ENCODE measurements at regions not wholly inside any gene's neighbourhood (a gene's known extent, or its start where the extent isn't known, plus 50 kb on each side); places are given as distances from the start of the nearest gene placed in this dataset.

DNA sequence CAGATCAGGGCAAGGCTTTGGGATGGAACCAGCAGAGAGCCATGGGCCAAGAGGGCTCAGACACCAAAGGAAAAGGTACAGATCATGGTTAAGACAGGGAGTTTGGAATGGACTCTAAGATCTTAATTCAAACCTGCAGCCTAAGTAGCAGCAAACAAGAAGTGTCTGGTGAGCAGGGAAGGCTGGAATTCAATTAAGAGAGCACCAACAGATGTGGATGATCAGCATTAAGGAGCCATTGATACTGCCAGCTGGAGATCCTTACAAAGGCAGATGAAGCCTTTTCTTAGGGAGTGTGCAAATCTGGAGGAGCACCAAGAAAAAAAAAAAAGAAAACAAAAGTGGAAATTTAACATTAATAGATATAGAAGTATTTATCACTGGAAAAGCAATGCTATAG lies 516.8 kb downstream of the RASEF start:
- TF ChIP-seq CTCF (conservative IDR thresholded peaks at IDR 0.05; ENCODE audit: low read depth, low read length) (no peak), EZH2 (IDR thresholded peaks at IDR 0.05; ENCODE audit: borderline replicate concordance, low read depth, low read length, poor library complexity, severe bottlenecking) (no peak)
- no peaks in the 10 kb centered on the region for H3K36me3 ChIP-seq (ENCODE audit: insufficient read depth, low read length, poor library complexity, severe bottlenecking)
- POLR2A ChIA-PET (ENCODE audit: low non-redundant PET), result no interaction called here
- no peaks in the 10 kb centered on the region for H3K27me3 ChIP-seq (replicated peaks; ENCODE audit: insufficient read depth, low read depth, low read length, poor library complexity)
- no peak overlapping the region for H3K27ac ChIP-seq (ENCODE audit: low read depth, low read length, poor library complexity, severe bottlenecking)
- CTCF ChIA-PET, result no interaction called here
- H3K4me3 ChIP-seq (ENCODE audit: low read depth, low read length, poor library complexity, severe bottlenecking), result no peak overlapping the region
- intact Hi-C loops (cut with micrococcal nuclease; ENCODE audit: unreplicated experiment), result no loop called here
- no peaks in the 10 kb centered on the region for H3K9me3 ChIP-seq (ENCODE audit: low read depth, low read length, poor library complexity, severe bottlenecking)
- BruUV-seq (replicated peaks), result no TSS peak
- no peaks in the 10 kb centered on the region for H3K4me1 ChIP-seq (ENCODE audit: insufficient read depth, low read length, poor library complexity, severe bottlenecking)
- no peak for DNase-seq (ENCODE audit: low spot score)

DNA sequence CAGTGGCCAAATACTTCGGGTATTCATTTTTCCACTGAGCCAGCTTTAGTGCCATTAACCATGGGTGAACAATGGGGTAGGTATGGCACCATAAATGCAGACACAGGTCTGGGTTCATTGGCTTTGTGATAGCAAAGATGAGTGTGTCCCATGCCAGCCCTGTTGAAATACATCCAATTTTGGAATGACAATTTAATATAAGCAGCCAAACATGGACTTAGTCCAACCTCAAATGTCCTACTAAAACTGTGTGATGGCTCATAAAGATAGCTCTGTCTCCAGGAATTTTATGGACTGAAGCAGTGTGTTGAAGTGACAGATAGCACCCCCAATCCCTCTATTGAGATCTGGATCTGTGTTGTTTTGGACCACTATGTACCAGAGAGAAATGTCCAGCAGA lies 514.9 kb downstream of the RASEF start:
- POLR2A ChIA-PET (ENCODE audit: low non-redundant PET), result no interaction called here
- Histone ChIP-seq H3K36me3 (ENCODE audit: insufficient read depth, low read length, poor library complexity, severe bottlenecking) (no peaks in the 10 kb centered on the region), H3K9me3 (ENCODE audit: low read depth, low read length, poor library complexity, severe bottlenecking) (no peaks in the 10 kb centered on the region), H3K4me3 (ENCODE audit: low read depth, low read length, poor library complexity, severe bottlenecking) (no peak overlapping the region), H3K27ac (ENCODE audit: low read depth, low read length, poor library complexity, severe bottlenecking) (no peak overlapping the region), H3K4me1 (ENCODE audit: insufficient read depth, low read length, poor library complexity, severe bottlenecking) (no peaks in the 10 kb centered on the region), H3K27me3 (replicated peaks; ENCODE audit: insufficient read depth, low read depth, low read length, poor library complexity) (no peaks in the 10 kb centered on the region)
- BruUV-seq (replicated peaks), result no TSS peak
- DNase-seq (ENCODE audit: low spot score), result no peak
- intact Hi-C loops (cut with micrococcal nuclease; ENCODE audit: unreplicated experiment), result no loop called here
- CTCF ChIA-PET, result no interaction called here
- TF ChIP-seq EZH2 (IDR thresholded peaks at IDR 0.05; ENCODE audit: borderline replicate concordance, low read depth, low read length, poor library complexity, severe bottlenecking) (no peak), CTCF (conservative IDR thresholded peaks at IDR 0.05; ENCODE audit: low read depth, low read length) (no peak)

- no TSS peak for BruUV-seq (replicated peaks)
- DNase-seq (ENCODE audit: low spot score), result no peak
- no peaks in the 10 kb centered on the region for H3K4me1 ChIP-seq (ENCODE audit: insufficient read depth, low read length, poor library complexity, severe bottlenecking)
- intact Hi-C loops (cut with micrococcal nuclease; ENCODE audit: unreplicated experiment), result no loop called here
- POLR2A ChIA-PET (ENCODE audit: low non-redundant PET), result no interaction called here
- no peaks in the 10 kb centered on the region for H3K27me3 ChIP-seq (replicated peaks; ENCODE audit: insufficient read depth, low read depth, low read length, poor library complexity)
- no peak overlapping the region for H3K27ac ChIP-seq (ENCODE audit: low read depth, low read length, poor library complexity, severe bottlenecking)
- no peaks in the 10 kb centered on the region for H3K36me3 ChIP-seq (ENCODE audit: insufficient read depth, low read length, poor library complexity, severe bottlenecking)
- no peak for TF ChIP-seq CTCF (conservative IDR thresholded peaks at IDR 0.05; ENCODE audit: low read depth, low read length)
- TF ChIP-seq EZH2 (IDR thresholded peaks at IDR 0.05; ENCODE audit: borderline replicate concordance, low read depth, low read length, poor library complexity, severe bottlenecking), result no peak
- no peaks in the 10 kb centered on the region for H3K9me3 ChIP-seq (ENCODE audit: low read depth, low read length, poor library complexity, severe bottlenecking)
- H3K4me3 ChIP-seq (ENCODE audit: low read depth, low read length, poor library complexity, severe bottlenecking), result no peak overlapping the region
- CTCF ChIA-PET, result no interaction called here
Observed at GRCh38 chr9:82549174-82549821, 513.6 kb downstream of the RASEF start.

All from A673 (cell line).